GM18861 (cell line): ENCODE measurements at regions not wholly inside any gene's neighbourhood (a gene's known extent, or its start where the extent isn't known, plus 50 kb on each side); places are given as distances from the start of the nearest gene placed in this dataset.

Source experiments
- ATAC-seq: cut with Tn5 transposase; IDR thresholded peaks from one replicate; pipeline ENCODE4 v1.9.1; 2021; ENCODE audit not compliant: unreplicated experiment

GRCh38 chr1:221184131-221184794 lies 305.0 kb downstream of the HLX start:
- no peak for ATAC-seq

- ATAC-seq: no peak
These were observed 307.9 kb downstream of the HLX start for GRCh38 chr1:221187174-221187573.

GRCh38 chr1:221188458-221188857 lies 309.2 kb downstream of the HLX start:
- ATAC-seq: no peak

GRCh38 chr1:221190249-221190648 lies 311.0 kb downstream of the HLX start:
- ATAC-seq: no peak

- ATAC-seq: no peak
These were observed 312.8 kb downstream of the HLX start for GRCh38 chr1:221192055-221192454.

GRCh38 chr1:221200464-221200863 lies 321.2 kb downstream of the HLX start:
- ATAC-seq: peak; percentile 62

- ATAC-seq: no peak
These were observed 322.5 kb downstream of the HLX start for GRCh38 chr1:221201773-221202172.

- peak; percentile 58 for ATAC-seq
These were observed 324.2 kb downstream of the HLX start for GRCh38 chr1:221203224-221204054.

- ATAC-seq: no peak
These were observed 325.0 kb downstream of the HLX start for GRCh38 chr1:221204055-221204833.

- ATAC-seq: no peak
These were observed 326.8 kb downstream of the HLX start for GRCh38 chr1:221206076-221206475.

GRCh38 chr1:221212926-221213325 lies 333.7 kb downstream of the HLX start:
- ATAC-seq: no peak

GRCh38 chr1:221217029-221217428 lies 337.8 kb downstream of the HLX start:
- ATAC-seq: no peak

- no peak for ATAC-seq
These were observed 344.0 kb downstream of the HLX start for GRCh38 chr1:221223281-221223680.

- ATAC-seq: no peak
These were observed 348.2 kb downstream of the HLX start for GRCh38 chr1:221227460-221227859.

- no peak for ATAC-seq
These were observed 348.7 kb downstream of the HLX start for GRCh38 chr1:221227872-221228337.

- no peak for ATAC-seq
These were observed 349.4 kb downstream of the HLX start for GRCh38 chr1:221228594-221228993.

GRCh38 chr1:221230605-221231004 lies 351.4 kb downstream of the HLX start:
- ATAC-seq: no peak

GRCh38 chr1:221234791-221235190 lies 355.5 kb downstream of the HLX start:
- ATAC-seq: no peak

GRCh38 chr1:221237587-221237986 lies 358.3 kb downstream of the HLX start:
- ATAC-seq: no peak

GRCh38 chr1:221239181-221239580 lies 359.9 kb downstream of the HLX start:
- no peak for ATAC-seq

- ATAC-seq: no peak
These were observed 360.5 kb downstream of the HLX start for GRCh38 chr1:221239792-221240191.

- ATAC-seq: no peak
These were observed 361.4 kb downstream of the HLX start for GRCh38 chr1:221240690-221241089.
